ENCODE measurements at regions not wholly inside any gene's neighbourhood (a gene's known extent, or its start where the extent isn't known, plus 50 kb on each side); places are given as distances from the start of the nearest gene placed in this dataset.

DNA sequence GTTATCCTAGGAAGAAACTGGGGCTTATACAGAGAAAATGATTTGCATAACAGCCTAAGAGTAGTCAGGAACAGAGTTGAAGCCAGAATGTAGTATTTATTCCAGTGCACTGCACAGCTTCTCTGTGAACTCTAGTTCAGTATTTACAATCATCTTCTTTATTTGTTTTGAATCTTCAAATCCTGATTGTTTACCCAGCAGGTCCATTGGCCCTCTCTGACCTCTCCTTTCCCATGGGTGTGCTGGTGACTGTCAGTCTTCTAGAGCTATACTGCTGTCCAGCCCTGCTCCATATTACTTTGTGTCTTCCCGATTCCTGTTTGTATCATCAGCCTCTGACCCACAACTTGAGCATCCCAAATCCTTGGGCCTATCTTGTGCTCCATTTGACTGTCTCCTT is 301.9 kb upstream of the HS3ST1 start:
- H3K79me2 ChIP-seq (ENCODE audit: low read length) = no peaks in the 10 kb centered on the region
- no peaks in the 10 kb centered on the region for H3K27me3 ChIP-seq (ENCODE audit: low read length)
- TF ChIP-seq EZH2 (IDR thresholded peaks at IDR 0.05; ENCODE audit: low read length, unreplicated experiment) (no peak), EZH2phosphoT487 (IDR thresholded peaks at IDR 0.05; ENCODE audit: borderline replicate concordance, low read length) (no peak)
- TF ChIP-seq, protein P1, sequence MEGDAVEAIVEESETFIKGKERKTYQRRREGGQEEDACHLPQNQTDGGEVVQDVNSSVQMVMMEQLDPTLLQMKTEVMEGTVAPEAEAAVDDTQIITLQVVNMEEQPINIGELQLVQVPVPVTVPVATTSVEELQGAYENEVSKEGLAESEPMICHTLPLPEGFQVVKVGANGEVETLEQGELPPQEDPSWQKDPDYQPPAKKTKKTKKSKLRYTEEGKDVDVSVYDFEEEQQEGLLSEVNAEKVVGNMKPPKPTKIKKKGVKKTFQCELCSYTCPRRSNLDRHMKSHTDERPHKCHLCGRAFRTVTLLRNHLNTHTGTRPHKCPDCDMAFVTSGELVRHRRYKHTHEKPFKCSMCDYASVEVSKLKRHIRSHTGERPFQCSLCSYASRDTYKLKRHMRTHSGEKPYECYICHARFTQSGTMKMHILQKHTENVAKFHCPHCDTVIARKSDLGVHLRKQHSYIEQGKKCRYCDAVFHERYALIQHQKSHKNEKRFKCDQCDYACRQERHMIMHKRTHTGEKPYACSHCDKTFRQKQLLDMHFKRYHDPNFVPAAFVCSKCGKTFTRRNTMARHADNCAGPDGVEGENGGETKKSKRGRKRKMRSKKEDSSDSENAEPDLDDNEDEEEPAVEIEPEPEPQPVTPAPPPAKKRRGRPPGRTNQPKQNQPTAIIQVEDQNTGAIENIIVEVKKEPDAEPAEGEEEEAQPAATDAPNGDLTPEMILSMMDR (conservative IDR thresholded peaks at IDR 0.05; ENCODE audit: low read depth, low read length) = no peak
- H3F3A ChIP-seq (ENCODE audit: low read length, unreplicated experiment) = no peaks in the 10 kb centered on the region
- POLR2A ChIA-PET (ENCODE audit: unreplicated experiment) = no interaction called here
- H3K9ac ChIP-seq (ENCODE audit: low read length) = no peak overlapping the region
- H3K4me3 ChIP-seq (ENCODE audit: low read length) = no peak overlapping the region
- H3K4me1 ChIP-seq (ENCODE audit: insufficient read depth, low read length) = no peaks in the 10 kb centered on the region
- CTCF ChIA-PET = no interaction called here
- ATAC-seq = no peak
- H3K27ac ChIP-seq (ENCODE audit: low read length) = no peak overlapping the region
- no TSS peak for BruUV-seq (replicated peaks)
- intact Hi-C loops (cut with micrococcal nuclease) = no loop called here
- H3K9me2 ChIP-seq (replicated peaks; ENCODE audit: low read length) = no peaks in the 10 kb centered on the region
- H3K9me3 ChIP-seq (ENCODE audit: low read length) = no peaks in the 10 kb centered on the region
- DNase-seq = no peak
- no peaks in the 10 kb centered on the region for H4K20me1 ChIP-seq (ENCODE audit: low read length)
- H3K36me3 ChIP-seq (ENCODE audit: low read depth, low read length) = no peaks in the 10 kb centered on the region
- H3K4me2 ChIP-seq (ENCODE audit: low read length) = no peak overlapping the region
- H2AFZ ChIP-seq (ENCODE audit: low read length) = no peak overlapping the region

DNA sequence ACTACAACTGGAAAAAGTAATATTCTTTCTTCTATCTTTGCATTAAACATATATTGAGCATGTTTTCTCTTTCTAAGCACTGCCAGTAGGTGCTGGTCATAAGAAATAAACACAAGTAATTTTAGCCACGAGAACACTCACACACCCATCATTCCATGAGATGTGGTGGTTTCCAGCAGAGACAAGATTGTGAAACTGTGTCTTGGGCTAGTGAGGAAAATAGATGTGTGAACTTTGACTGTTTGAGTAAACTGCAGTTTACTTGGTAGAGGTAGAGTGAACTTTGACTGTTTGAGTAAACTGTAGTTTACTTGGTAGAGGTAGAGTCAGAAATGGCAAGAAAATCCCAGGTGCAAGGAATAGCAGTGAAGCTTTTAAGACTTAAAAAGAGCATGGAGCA is 300.9 kb upstream of the HS3ST1 start:
- CTCF ChIA-PET = no interaction called here
- H3K9me2 ChIP-seq (replicated peaks; ENCODE audit: low read length) = no peaks in the 10 kb centered on the region
- intact Hi-C loops (cut with micrococcal nuclease) = no loop called here
- H3K27ac ChIP-seq (ENCODE audit: low read length) = no peak overlapping the region
- H4K20me1 ChIP-seq (ENCODE audit: low read length) = no peaks in the 10 kb centered on the region
- H2AFZ ChIP-seq (ENCODE audit: low read length) = no peak overlapping the region
- no peak overlapping the region for H3K9ac ChIP-seq (ENCODE audit: low read length)
- peak; percentile 22 for DNase-seq
- no peak for ATAC-seq
- POLR2A ChIA-PET (ENCODE audit: unreplicated experiment) = no interaction called here
- H3K4me3 ChIP-seq (ENCODE audit: low read length) = no peak overlapping the region
- no peaks in the 10 kb centered on the region for H3K36me3 ChIP-seq (ENCODE audit: low read depth, low read length)
- no peaks in the 10 kb centered on the region for H3K79me2 ChIP-seq (ENCODE audit: low read length)
- BruUV-seq (replicated peaks) = no TSS peak
- H3K4me2 ChIP-seq (ENCODE audit: low read length) = no peak overlapping the region
- no peaks in the 10 kb centered on the region; the same call in 1 of the 2 replicates for H3K4me1 ChIP-seq (ENCODE audit: insufficient read depth, low read length)
- no peaks in the 10 kb centered on the region for H3F3A ChIP-seq (ENCODE audit: low read length, unreplicated experiment)
- no peaks in the 10 kb centered on the region for H3K27me3 ChIP-seq (ENCODE audit: low read length)
- no peaks in the 10 kb centered on the region for H3K9me3 ChIP-seq (ENCODE audit: low read length)
- TF ChIP-seq, protein P1 (conservative IDR thresholded peaks at IDR 0.05; ENCODE audit: low read depth, low read length) = no peak
- TF ChIP-seq EZH2 (IDR thresholded peaks at IDR 0.05; ENCODE audit: low read length, unreplicated experiment) (no peak), EZH2phosphoT487 (IDR thresholded peaks at IDR 0.05; ENCODE audit: borderline replicate concordance, low read length) (no peak)

DNA sequence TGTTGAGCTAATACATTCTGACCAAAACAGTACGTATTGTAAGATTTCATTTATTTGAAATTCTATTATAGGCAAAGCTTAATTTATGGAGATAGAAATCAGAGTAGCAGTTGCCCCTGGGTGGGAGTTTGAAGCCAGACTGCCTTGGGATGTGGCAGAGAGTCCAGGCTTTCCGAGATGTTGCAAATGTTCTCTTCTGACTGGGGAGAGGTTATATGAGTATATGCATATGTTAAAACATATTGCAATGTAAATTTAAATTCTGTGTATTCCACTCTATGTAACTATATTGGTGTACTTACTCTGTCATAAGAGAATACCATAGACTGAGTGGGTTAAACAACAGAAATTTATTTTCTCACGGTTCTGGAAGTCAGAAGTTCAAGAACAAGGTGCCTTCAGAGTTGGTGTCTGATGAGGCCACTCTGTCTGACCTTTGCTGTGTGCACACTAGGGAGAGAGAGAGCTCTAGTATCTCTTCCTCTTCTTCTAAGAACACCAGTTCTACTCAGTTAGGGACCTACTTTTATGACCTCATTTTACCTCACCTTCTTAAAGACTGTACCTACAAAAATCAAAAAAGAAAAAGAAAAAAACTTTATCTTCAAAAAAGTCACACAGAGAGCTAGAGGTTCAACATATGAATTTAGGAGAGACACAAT is 299.3 kb upstream of the HS3ST1 start:
- Histone ChIP-seq H3F3A (ENCODE audit: low read length, unreplicated experiment) (no peaks in the 10 kb centered on the region), H3K9me2 (replicated peaks; ENCODE audit: low read length) (no peaks in the 10 kb centered on the region), H3K4me3 (ENCODE audit: low read length) (no peak overlapping the region), H3K4me1 (ENCODE audit: insufficient read depth, low read length) (peaks cover 8% of the 10 kb centered on the region), H3K27me3 (ENCODE audit: low read length) (no peaks in the 10 kb centered on the region), H3K27ac (ENCODE audit: low read length) (no peak overlapping the region), H3K9me3 (ENCODE audit: low read length) (no peaks in the 10 kb centered on the region), H3K79me2 (ENCODE audit: low read length) (no peaks in the 10 kb centered on the region), H3K9ac (ENCODE audit: low read length) (no peak overlapping the region), H4K20me1 (ENCODE audit: low read length) (no peaks in the 10 kb centered on the region), H3K4me2 (ENCODE audit: low read length) (no peak overlapping the region), H3K36me3 (ENCODE audit: low read depth, low read length) (no peaks in the 10 kb centered on the region), H2AFZ (ENCODE audit: low read length) (no peak overlapping the region)
- BruUV-seq (replicated peaks) = no TSS peak
- POLR2A ChIA-PET (ENCODE audit: unreplicated experiment) = no interaction called here
- DNase-seq (no peak), ATAC-seq (no peak)
- CTCF ChIA-PET = no interaction called here
- TF ChIP-seq EZH2phosphoT487 (IDR thresholded peaks at IDR 0.05; ENCODE audit: borderline replicate concordance, low read length) = no peak
- TF ChIP-seq, protein P1 (conservative IDR thresholded peaks at IDR 0.05; ENCODE audit: low read depth, low read length) = no peak
- TF ChIP-seq EZH2 (IDR thresholded peaks at IDR 0.05; ENCODE audit: low read length, unreplicated experiment) = no peak
- intact Hi-C loops (cut with micrococcal nuclease) = no loop called here

Data from PC-3 (cell line).